LNCAP (cell line): ENCODE measurements at regions not wholly inside any gene's neighbourhood (a gene's known extent, or its start where the extent isn't known, plus 50 kb on each side); places are given as distances from the start of the nearest gene placed in this dataset.

Experiments used
- CTCF ChIP-seq: fragments of 450-650 bp; IDR thresholded peaks from 2 replicates; pipeline ENCODE4 v1.5.1; 2017; ENCODE audit warnings: mild to moderate bottlenecking

GRCh38 chr16:60271781-60272180 lies 1537.7 kb upstream of the GOT2 start:
- TF ChIP-seq CTCF = no peak

GRCh38 chr16:60271025-60271771 lies 1537.1 kb upstream of the GOT2 start:
- TF ChIP-seq CTCF = no peak

- TF ChIP-seq CTCF = no peak
These were observed 1527.3 kb upstream of the GOT2 start for GRCh38 chr16:60261425-60261824.

- no peak for TF ChIP-seq CTCF
These were observed 1525.8 kb upstream of the GOT2 start for GRCh38 chr16:60259956-60260355.

GRCh38 chr16:60246086-60246485 lies 1512.0 kb upstream of the GOT2 start:
- TF ChIP-seq CTCF = no peak

GRCh38 chr16:60241671-60242070 lies 1507.6 kb upstream of the GOT2 start:
- no peak for TF ChIP-seq CTCF

- TF ChIP-seq CTCF = no peak
These were observed 1496.5 kb upstream of the GOT2 start for GRCh38 chr16:60230666-60231065.

GRCh38 chr16:60225541-60225940 lies 1491.4 kb upstream of the GOT2 start:
- no peak for TF ChIP-seq CTCF
